NCI-H2171 (cell line): ENCODE measurements at regions not wholly inside any gene's neighbourhood (a gene's known extent, or its start where the extent isn't known, plus 50 kb on each side); places are given as distances from the start of the nearest gene placed in this dataset.

Source experiments
- DNase-seq: peaks from one replicate; lab custom pipeline; 2025; lab: John Stamatoyannopoulos, UW

GRCh38 chr4:22020129-22020528 lies 71.6 kb upstream of the KCNIP4 start:
- no peak for DNase-seq

GRCh38 chr4:22019676-22020075 lies 71.1 kb upstream of the KCNIP4 start:
- no peak for DNase-seq

GRCh38 chr4:22014222-22014741 lies 65.7 kb upstream of the KCNIP4 start:
- DNase-seq, result no peak

- no peak for DNase-seq
Measured at GRCh38 chr4:22003878-22004277, 55.3 kb upstream of the KCNIP4 start.
